Tongue (tissue), 1 donor: ENCODE measurements at regions not wholly inside any gene's neighbourhood (a gene's known extent, or its start where the extent isn't known, plus 50 kb on each side); places are given as distances from the start of the nearest gene placed in this dataset.

Experiments
- DNase-seq: peaks from one replicate; pipeline ENCODE4 v3.0.0-alpha.2; 2015

GRCh38 chr6:113647143-113647889 lies 209.8 kb upstream of the MARCKS start:
- DNase-seq: no peak

- no peak for DNase-seq
Observed at GRCh38 chr6:113648698-113649097, 208.4 kb upstream of the MARCKS start.

DNA sequence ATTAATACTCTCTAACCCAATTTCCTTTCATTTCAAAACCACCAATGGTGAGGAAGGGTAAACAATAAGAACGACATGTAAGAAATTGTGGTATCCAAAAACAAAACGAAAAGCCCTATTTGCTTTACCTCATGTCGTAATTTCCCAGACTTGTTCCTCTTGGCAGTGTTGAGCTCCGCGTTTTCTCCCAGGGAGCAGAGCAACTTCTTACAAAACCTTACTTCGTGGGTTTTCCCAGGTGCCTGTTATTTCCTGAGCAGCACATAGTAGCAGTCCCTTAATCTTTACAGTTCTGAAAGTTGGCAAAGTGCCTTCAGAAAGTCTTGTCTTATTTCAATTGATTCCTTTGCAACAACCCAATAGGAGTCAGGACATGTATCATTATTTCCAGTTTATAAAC lies 207.9 kb upstream of the MARCKS start:
- DNase-seq: no peak

DNA sequence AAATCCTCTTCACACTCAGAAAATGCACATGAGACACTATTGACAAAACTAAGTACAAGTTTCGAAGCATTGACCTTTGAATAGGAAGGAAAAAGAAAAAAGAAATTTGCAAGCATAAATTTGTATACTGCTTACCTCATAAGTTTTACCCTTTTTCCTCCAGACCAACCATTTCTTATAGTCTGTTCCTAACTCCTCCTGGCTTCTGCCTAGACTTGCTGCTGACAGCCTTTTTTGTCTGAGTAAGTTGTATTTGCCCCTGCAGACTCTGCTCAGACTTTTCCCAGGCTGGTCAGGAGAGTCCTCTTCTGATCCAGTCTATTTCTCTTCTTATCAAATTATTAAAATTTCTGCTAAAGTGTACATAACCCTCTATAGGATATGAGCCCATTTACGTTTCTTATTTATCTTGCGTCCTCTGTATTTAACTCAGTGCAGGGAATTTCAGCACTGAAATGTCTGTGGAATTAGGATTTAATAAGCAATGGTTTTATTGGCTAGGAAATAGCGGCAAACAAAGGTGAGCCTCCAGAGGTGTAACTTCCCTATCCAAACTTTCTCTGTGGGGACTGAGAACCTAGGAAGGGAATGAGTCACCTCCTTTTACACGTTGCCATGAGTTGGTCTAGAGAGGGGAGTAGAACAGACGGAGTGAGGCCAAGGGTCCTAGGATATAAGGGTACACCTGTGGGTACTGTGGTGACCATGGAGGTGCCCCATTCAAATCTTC lies 207.1 kb upstream of the MARCKS start:
- DNase-seq: no peak

DNA sequence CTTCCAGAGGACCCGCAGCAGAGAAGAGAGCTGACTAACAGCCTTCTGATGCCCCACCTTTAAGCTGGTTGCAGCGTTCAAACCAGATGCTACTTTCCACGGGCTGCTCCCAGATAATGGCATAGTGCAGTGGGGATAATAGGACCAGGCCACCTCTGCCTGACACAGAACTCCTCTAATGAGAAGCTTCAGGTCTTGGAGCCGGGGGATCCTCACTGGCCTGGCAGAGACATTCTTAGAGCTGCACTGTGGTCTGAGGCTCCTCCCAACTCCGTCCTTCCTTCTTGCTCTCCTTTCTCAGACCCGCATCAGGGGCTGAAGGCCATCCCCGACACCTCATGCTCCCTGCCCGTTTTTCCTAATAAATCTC lies 206.6 kb upstream of the MARCKS start:
- no peak for DNase-seq

DNA sequence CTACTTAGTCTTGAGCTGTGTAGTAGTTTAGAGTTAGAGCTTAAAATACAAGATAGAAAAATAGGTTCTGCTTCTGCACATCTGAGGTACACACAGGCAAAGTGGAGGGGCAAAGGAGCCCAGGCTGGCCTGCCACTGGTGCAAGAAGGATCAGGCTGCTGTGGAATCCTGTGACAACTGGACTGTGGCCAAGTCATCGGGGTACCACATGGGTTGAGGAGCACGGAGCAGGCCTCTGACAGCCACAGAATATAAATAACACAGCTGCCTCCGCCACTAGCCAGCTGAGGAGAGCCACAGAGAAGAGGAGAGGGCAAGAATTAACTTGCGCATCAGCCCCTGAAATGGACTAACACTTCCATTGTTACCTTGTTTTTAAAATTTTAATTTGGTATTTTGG lies 206.0 kb upstream of the MARCKS start:
- DNase-seq: peak; percentile 77

- DNase-seq: no peak
Observed at GRCh38 chr6:113651920-113652319, 205.2 kb upstream of the MARCKS start.

- no peak for DNase-seq
Observed at GRCh38 chr6:113653275-113653674, 203.9 kb upstream of the MARCKS start.

GRCh38 chr6:113654396-113654795 lies 202.7 kb upstream of the MARCKS start:
- peak; percentile 72 for DNase-seq

DNA sequence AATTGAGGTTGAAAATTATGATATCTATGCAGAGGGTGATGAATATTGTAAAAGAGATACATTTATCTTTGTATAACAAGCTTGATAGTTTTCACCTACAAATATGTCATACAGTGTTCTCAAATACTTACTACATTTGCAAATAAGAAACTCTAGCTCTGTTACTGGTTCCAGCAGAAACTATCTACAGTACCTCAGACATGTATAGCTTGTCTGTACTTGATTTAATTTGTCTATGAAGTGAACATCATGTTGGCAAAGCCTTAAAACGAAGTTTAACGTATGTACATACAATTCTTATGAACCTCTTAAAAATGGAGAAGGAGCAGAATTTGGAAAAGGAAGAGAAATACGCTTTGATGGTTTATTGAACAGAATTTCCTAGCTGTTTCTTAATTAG lies 201.4 kb upstream of the MARCKS start:
- no peak for DNase-seq

DNA sequence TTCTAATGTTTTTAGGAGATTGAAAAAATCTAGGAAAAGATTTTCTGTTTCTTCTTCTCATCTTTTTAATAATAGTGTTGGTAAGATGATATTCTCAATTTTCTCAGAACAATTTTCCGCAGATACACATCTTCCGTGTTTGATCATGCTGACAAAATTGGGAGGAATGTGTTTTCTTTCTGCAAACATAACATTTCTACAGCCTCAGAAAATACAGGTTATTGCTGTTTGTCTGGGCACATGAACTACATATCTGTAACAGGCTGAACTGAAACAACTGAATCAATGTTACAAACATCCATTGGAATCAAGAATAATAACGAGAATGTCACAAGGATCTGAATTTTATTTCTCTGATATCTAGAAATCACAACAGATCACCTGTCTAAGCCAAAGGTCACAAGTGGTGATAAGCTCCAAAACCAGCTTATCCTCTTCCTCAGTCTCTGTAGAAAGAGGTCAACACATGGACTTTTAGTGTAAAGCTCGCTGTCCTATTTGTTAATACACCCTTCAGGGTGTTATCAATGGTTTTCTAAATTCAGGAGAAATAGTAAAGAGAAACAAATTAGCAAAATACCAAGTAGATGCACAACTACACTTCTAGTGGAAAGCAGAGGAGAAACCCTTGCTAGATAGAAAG lies 197.3 kb upstream of the MARCKS start:
- DNase-seq: no peak

- no peak for DNase-seq
Observed at GRCh38 chr6:113660819-113661218, 196.3 kb upstream of the MARCKS start.

GRCh38 chr6:113662093-113662665 lies 195.0 kb upstream of the MARCKS start:
- DNase-seq: no peak

DNA sequence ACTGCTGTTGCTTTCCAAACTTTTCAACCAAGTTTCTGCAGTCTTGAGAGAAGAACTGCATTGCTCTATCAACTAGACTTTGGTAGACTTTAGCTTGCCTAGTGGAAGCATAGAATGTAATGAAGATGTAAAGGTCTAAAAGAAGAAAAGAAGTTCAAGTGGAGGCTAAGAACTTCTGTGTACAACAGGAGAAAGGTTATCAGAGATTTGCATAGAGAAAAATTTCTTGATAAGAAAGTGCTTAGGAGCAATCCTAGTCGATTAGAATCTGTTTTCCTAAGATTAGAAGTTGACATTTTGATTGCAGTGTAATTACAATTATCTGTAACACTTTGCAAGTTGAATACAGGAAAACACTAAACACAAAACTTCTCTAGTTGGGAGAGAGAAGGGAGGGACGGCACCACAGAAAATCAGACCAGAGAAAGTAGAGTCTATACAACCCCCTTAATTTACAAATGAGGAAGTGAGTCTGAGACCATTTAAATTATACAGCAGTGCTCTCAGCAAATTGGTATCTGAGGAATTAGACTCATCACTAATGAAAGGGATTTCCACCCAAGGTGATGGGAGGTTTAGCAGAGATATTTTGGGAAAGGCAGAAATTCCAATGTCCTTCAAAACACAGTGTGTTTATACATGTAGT lies 194.3 kb upstream of the MARCKS start:
- DNase-seq: no peak

DNA sequence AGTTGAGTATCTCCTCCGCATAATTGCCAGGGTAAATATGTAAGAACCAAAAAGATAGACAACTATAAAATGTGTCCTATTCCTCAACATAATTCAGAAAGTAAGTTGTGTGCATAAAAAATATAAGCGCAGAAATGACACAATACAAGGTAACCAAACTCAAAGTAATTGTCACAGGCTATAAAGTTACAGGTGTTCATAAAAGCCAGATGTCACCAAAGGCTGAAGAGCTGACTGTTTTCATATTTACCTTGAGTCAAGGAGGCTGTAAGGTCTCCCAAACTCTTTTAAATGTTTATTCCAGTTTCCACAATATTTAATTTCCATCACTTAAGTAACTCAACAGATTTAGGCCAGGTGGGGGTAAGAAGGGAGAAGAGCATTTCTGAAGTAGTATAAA lies 192.2 kb upstream of the MARCKS start:
- DNase-seq: no peak

DNA sequence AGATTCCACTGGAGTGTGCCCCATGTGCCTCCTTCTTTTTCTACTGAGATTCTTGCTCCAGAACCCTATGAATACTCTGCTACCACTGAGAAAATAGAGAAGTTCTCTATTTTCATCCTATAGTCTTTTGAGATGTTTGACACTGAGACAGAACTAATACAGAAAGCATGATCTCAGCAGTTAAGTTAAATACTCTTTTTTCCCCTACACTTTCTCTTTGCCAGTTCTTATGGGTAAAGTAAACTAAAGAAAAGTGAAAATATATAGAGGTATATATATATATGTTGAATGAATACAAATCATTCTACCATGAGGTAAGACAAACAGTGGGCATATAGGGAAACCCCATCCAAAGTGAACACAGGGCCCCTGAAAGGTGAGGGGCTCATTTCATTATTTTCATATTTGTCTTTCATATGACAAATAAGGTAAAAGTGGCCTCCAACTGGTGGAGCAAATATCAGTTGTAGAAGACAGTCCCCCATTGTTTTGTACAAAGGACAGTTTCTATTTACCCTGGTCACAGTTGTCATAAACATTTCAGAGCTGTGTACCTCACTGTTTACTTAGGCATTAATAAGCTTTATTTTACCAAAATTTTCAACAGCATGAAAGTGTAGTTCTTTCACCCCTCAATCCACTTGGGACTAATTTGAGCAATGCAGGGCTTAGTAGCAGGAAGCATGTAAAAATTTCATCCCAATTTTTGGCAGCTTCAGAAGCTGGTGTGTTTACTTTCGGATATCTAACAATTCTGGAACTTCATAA lies 188.3 kb upstream of the MARCKS start:
- peak; percentile 50 for DNase-seq

DNA sequence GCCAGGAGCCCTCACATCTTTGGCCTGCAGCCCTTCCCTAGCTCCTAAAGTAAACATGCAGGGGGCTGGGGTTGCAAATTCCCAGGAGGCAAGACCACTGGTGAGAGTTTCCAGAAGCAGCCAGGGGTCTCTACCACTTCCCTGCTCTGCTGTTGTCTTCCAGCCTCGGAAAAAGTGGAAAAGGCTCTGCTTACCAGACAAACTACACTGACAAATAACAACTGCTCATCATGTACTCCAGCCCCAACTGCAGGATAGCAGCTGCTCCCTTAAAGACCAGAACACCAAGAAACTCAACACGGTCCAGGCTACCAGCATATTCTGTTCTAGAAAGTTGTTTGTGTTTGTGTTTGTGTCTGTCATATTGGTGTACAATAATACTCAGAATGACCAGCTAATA lies 187.5 kb upstream of the MARCKS start:
- DNase-seq: peak; percentile 79

DNA sequence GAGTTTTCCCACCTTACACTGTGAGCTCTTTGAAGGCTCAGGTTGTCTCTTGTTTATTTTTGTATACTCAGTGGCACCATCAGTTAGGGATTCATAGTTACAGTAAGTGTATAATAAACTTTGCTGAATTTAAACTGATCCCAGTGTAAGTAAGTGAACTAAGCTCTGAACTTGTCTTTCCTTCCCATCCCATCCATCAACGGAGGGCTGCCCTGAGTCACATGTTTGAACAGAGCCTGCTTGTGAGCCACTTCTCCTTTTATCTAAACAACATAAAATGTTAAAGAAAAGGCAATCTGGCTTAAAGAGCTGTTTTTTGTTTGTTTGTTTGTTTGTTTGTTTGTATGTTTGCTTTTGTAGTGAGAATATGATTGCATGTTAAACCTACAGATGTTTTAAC lies 185.7 kb upstream of the MARCKS start:
- DNase-seq: peak; percentile 65

DNA sequence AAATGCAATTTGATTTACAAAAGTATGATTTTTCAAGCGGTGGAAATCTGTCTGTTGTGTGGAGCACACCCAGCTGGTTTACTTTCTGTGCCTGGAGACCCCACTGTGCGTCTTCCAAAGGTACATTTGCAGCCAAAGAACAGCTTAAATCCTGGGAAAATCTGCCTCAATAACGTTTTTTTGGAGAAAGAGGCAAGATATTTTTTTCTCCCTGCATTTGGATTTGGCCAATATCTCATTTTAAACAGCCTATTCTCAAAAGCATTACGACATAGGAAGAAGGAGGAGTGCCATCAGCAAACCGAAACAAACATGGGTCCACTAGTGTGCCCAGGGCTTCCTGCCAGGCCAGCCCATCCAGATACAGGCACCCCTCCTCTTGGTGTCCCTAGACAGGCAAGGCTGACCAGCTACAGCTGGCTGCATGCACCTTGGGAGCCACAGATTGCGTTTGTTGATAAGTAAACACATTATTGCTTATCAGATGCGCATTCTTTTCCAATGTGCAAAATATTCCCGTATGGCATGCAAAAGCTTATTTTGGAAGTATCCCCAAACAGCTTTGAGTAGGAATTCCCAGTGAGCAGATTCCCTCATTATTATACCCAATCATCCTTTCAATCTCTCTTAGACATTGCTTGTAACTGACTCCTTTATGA lies 184.5 kb upstream of the MARCKS start:
- DNase-seq: peak; percentile 85

GRCh38 chr6:113674075-113674474 lies 183.1 kb upstream of the MARCKS start:
- no peak for DNase-seq

DNA sequence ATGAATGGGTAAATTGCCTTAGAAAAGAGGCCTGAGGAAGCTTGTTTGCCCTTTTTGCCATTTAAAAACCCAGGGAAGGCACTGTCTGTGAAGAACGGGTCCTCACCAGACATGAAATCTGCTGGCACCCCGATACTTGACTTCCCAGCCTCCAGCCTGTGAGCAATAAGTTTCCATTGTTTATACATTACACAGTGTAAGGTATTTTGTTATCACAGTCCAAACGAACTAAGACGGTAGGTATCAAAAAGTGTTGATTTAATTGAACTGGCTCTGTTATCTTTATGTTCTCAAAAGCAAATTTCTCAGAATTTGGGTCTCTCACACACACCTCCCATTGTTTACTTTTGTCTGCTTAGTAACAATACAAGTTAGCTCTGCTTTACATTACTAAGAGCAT lies 181.1 kb upstream of the MARCKS start:
- no peak for DNase-seq
